Activated T-cell treated with anti-CD3 and anti-CD28 coated beads, Interleukin-2, amount 50 U/mL, for 1 hour (primary cell): ENCODE measurements at regions not wholly inside any gene's neighbourhood (a gene's known extent, or its start where the extent isn't known, plus 50 kb on each side); places are given as distances from the start of the nearest gene placed in this dataset.
"Not testable (repeated sequence)": the region's sequence is repeated elsewhere in the genome, so short reads cannot be mapped to it uniquely, and the experiment has no call there.

Experiments
- DNase-seq: peaks from one replicate; pipeline ENCODE4 v3.0.0-alpha.2; 2020

- DNase-seq, result no peak
Measured at GRCh38 chr17:43315369-43315768, 81.6 kb upstream of the RNU2-1 start.

- DNase-seq, result no peak
Measured at GRCh38 chr17:43314611-43315011, 80.8 kb upstream of the RNU2-1 start.

DNA sequence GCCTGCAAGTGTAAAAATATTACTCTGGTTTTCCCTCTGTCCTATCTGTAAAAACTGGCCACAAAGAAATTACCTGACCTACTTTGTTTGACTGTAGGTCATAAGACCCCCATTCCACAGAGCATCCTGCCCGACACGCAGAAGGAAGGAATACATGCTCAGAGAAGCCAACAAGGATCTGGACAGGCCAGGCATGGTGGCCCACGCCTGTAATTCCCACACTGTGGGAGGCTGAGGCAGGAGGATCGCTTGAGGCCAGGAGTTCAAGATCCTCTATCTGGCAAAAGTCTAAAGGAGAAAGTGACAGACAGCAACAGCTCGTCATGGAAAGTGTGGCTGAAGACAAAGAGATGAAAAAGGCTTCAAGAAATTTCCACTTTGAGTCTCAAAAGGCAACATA is 78.2 kb upstream of the RNU2-1 start:
- no peak for DNase-seq

DNA sequence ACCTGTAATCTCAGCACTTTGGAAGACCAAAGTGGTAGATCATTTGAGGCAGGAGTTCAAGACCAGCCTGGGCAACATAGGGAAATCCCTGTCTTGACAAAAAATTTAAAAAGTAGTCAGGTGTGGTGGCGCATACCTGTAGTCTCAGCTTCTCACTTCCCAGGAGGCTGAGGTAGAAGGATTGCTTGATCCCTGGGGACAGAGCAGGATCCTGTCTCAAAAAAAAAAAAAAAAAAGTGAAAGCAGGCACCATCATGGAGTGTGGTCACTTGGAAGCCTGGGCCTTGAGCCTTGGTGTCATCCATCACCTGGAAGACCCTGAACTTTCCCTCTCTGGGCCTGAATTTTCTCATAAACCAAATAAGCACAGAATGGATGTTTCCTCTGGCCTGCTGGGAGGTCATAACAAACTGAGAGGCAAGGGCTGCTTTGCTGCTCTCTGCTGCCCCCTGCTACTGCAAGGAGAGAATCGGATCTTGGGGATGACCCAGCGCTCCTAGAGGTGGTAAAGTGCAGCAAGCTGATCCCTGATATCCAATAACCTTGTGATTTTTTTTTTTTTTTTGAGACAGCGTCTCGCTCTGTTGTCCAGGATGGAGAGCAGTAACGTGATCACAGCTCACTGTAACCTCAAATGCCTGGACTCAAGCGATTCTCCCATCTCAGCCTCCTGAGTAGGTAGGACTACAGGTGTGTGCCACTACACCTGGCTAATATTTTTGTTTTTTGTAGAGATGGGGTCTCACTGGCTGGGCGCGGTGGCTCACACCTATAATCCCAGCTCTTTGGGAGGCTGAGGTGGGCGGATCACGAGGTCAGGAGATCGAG is 75.9 kb upstream of the RNU2-1 start:
- no peak for DNase-seq

DNA sequence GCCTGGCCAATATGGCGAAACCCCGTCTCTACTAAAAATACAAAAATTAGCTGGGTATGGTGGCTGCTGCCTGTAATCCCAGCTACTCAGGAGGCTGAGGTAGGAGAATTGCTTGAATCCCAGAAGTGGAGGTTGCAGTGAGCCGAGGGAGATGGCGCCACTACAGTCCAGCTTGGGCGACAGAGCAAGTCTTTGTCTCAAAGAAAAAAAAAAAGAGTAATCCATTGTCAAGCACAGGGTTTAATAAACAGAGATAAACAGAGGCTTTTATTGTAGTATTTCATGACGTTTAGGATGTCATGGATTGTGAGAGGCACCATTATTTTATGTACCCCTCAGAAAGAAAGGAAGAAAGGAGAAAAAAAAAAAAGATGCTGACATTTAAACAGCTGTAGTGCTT is 75.2 kb upstream of the RNU2-1 start:
- no peak for DNase-seq

DNA sequence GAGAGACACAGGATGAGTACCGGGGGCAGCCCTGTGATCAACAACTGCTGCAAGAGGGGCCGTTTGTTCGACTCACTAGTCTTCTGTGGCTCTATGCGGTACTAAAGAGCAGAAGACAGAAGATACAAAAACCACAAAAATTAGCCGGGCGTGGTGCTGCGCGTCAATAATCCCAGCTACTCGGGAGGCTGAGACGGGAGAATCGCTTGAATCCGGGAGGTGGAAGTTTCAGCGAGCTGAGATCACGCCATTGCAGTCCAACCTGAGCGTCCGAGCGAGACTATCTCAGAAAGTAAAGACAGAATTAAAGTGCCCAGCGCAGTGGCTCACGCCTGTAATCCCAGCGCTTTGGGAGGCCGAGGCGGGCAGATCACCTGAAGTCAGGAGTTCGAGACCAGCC is 71.0 kb upstream of the RNU2-1 start:
- DNase-seq, result not testable (repeated sequence)

- DNase-seq, result not testable (repeated sequence)
Measured at GRCh38 chr17:43303049-43303448, 69.3 kb upstream of the RNU2-1 start.

GRCh38 chr17:43299300-43300076 is 65.7 kb upstream of the RNU2-1 start:
- not testable (repeated sequence) for DNase-seq

GRCh38 chr17:43289670-43290069 is 55.9 kb upstream of the RNU2-1 start:
- DNase-seq, result not testable (repeated sequence)

GRCh38 chr17:43283606-43284005 is 49.8 kb upstream of the RNU2-1 start:
- DNase-seq, result not testable (repeated sequence)
